ENCODE measurements at regions not wholly inside any gene's neighbourhood (a gene's known extent, or its start where the extent isn't known, plus 50 kb on each side); places are given as distances from the start of the nearest gene placed in this dataset.
A peak's percentile ranks its signal among the peaks of the same experiment; 100 is the strongest.
"Not testable (repeated sequence)": the region's sequence is repeated elsewhere in the genome, so short reads cannot be mapped to it uniquely, and the experiment has no call there.

GRCh38 chr9:71459082-71459481 is 309.2 kb downstream of the CEMIP2 start:
- no peak overlapping the region for H3K4me3 ChIP-seq (ENCODE audit: low read depth, low read length)
- TF ChIP-seq CTCF (IDR thresholded peaks at IDR 0.05; ENCODE audit: insufficient read depth, low read depth, low read length): no peak
- DNase-seq (ENCODE audit: low read depth): no peak

GRCh38 chr9:71446473-71447411 is 321.6 kb downstream of the CEMIP2 start:
- H3K4me3 ChIP-seq (ENCODE audit: low read depth, low read length): peak overlapping the region; percentile 56
- peak; percentile 53 for DNase-seq (ENCODE audit: low read depth)
- TF ChIP-seq CTCF (IDR thresholded peaks at IDR 0.05; ENCODE audit: insufficient read depth, low read depth, low read length): no peak

GRCh38 chr9:71446106-71446472 is 322.2 kb downstream of the CEMIP2 start:
- no peak for DNase-seq (ENCODE audit: low read depth)

GRCh38 chr9:71442937-71443336 is 321.5 kb upstream of the TRPM3 start:
- TF ChIP-seq CTCF (IDR thresholded peaks at IDR 0.05; ENCODE audit: insufficient read depth, low read depth, low read length): no peak
- no peak overlapping the region for H3K4me3 ChIP-seq (ENCODE audit: low read depth, low read length)
- no peak for DNase-seq (ENCODE audit: low read depth)

More at GRCh38 chr9:71446106-71446472, 322.2 kb downstream of the CEMIP2 start:
- no peak overlapping the region for H3K4me3 ChIP-seq (ENCODE audit: low read depth, low read length)
- no peak for TF ChIP-seq CTCF (IDR thresholded peaks at IDR 0.05; ENCODE audit: insufficient read depth, low read depth, low read length)

- no peak for DNase-seq (ENCODE audit: low read depth)
- no peak for TF ChIP-seq CTCF (IDR thresholded peaks at IDR 0.05; ENCODE audit: insufficient read depth, low read depth, low read length)
- no peak overlapping the region for H3K4me3 ChIP-seq (ENCODE audit: low read depth, low read length)
Observed at GRCh38 chr9:71441266-71441665, 319.8 kb upstream of the TRPM3 start.

- TF ChIP-seq CTCF (IDR thresholded peaks at IDR 0.05; ENCODE audit: insufficient read depth, low read depth, low read length): no peak
Observed at GRCh38 chr9:71431931-71432330, 310.5 kb upstream of the TRPM3 start.

GRCh38 chr9:71407341-71407740 is 285.9 kb upstream of the TRPM3 start:
- DNase-seq (ENCODE audit: low read depth); H3K4me3 ChIP-seq (ENCODE audit: low read depth, low read length): not testable (repeated sequence)

More at GRCh38 chr9:71431931-71432330, 310.5 kb upstream of the TRPM3 start:
- no peak overlapping the region for H3K4me3 ChIP-seq (ENCODE audit: low read depth, low read length)
- no peak for DNase-seq (ENCODE audit: low read depth)
